HG02759 (cell line): ENCODE measurements at regions not wholly inside any gene's neighbourhood (a gene's known extent, or its start where the extent isn't known, plus 50 kb on each side); places are given as distances from the start of the nearest gene placed in this dataset.
"Not testable (repeated sequence)": the region's sequence is repeated elsewhere in the genome, so short reads cannot be mapped to it uniquely, and the experiment has no call there.

Experiments used
- ATAC-seq: cut with Tn5 transposase; IDR thresholded peaks from one replicate; pipeline ENCODE4 v1.9.1; 2021; ENCODE audit warnings: mild to moderate bottlenecking, moderate library complexity; ENCODE audit not compliant: unreplicated experiment

GRCh38 chr10:3931224-3931623 is 146.2 kb upstream of the KLF6 start:
- no peak for ATAC-seq

DNA sequence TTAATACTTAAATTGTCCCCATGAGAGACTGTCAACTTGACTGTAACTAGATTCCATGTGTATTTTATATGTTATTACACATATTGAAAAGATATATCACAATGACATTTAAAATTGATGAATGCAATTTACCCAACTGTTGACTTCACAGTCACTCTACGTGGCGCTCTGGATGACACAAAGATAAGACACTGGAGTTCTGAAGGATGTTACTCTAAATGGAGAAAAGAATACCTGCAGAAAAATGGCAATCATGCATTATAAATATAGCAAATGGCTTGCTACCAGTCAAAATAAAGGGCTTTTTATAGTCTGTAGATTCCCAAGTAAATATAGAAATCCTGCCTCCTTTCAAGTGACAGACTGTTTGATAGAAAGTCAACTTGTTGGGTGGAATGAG is 143.6 kb upstream of the KLF6 start:
- ATAC-seq = no peak

DNA sequence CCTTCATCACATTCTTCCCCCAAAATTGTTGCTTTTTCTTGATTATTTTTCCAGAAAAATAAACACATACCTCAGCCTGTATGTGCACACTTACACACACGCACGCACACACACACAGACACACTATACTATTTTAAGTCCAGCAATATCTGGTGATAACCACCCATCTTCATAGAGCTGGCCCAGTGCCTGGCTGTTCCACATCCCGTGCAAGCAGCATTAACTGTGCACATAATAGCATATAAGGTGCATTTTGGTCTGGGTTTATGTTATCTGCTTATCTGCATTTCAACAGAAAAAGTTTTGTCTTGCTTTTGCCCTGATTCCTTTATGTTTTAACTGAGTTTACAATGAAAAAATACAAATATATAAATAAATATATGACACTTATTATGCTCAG is 143.1 kb upstream of the KLF6 start:
- no peak for ATAC-seq

DNA sequence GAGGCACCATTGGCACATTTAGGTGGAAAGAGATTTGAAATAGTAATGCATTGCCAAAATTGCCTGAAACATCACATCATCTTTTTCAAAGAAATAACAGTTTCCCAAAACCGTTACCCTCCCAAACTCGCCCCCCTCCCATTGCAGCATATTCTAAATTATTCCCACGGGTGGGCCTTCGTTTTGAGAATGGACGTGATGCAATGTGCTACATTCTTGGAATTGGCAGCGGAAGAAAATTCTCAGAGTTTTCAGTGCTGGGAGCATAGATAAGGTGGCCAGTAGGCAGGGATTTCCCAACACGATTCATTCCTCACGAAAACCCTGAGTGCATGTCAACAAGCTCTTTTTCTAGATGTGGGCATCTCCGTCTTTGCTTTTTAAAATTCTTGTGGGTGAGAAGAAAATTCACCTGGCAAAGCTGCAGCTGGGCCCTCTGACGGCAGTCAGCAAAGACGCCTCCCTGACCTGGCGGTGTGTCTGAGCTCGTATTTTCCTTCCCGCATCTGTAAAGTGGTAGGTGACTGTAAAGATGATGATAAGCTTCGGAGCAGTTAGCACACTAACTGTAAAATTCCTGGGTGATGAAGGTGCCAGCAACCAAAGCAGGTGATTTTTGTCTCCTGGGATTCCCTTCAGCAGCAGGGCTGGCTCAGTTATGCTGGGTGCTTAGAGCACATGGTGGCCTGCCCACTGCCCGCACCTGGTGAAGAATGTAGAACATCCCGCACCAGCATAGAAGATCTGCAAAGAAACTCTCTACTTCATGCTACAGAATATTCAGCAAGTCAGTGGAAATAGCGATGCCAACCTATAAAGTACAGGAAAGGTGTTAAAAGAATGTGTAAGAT is 141.9 kb upstream of the KLF6 start:
- no peak for ATAC-seq

- no peak for ATAC-seq
Measured at GRCh38 chr10:3926258-3926657, 141.2 kb upstream of the KLF6 start.

- ATAC-seq = no peak
Measured at GRCh38 chr10:3925184-3925583, 140.2 kb upstream of the KLF6 start.

GRCh38 chr10:3924344-3924743 is 139.3 kb upstream of the KLF6 start:
- no peak for ATAC-seq

DNA sequence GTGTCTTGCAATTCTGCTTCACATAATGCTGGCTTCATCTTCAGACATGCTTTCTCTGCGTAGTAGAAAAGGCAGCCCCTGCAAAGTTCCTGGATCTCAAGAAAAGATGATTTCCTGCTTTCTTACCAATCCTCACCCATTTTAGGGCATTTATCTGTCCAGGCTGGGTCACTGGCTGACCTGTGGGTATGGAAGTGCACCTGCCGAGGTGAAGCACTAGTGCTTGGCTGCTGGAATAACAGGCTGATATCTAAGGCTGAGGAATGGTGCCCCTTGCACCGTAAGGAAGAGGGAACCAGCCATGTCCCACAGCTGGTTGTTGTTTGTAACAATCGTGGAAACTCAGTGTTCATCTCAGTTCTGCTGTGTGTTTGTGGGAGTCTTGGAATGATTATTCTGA is 138.0 kb upstream of the KLF6 start:
- no peak for ATAC-seq

DNA sequence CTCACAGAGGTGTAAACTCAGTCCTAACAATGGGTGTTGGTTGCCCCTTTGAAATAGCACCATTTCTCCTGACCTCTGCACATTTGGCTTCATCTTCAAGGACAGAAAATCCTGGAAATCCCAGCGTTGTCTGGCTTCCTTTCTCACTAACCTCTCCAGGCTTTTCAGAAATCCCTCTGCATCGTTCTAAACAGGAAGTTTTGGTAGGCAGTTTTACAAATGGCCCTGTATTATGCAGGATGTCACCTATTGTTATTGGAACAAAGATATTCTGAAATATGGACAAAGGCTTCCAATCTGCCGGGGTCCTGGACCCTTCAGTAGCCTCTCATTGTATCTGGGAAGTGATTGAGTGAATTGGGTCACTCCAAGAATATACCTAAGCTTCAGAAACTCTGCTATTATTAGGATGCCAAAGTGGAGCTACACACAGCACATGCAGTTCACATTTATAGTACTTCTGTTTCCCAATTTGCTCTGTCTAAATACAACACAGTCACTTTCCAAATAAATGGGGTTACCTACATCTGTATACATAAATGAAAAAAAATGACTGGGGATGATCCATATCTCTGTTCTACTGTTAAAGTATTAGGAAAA is 134.8 kb upstream of the KLF6 start:
- no peak for ATAC-seq

GRCh38 chr10:3917392-3917791 is 132.4 kb upstream of the KLF6 start:
- ATAC-seq = not testable (repeated sequence)

- no peak for ATAC-seq
Measured at GRCh38 chr10:3914733-3915132, 129.7 kb upstream of the KLF6 start.

DNA sequence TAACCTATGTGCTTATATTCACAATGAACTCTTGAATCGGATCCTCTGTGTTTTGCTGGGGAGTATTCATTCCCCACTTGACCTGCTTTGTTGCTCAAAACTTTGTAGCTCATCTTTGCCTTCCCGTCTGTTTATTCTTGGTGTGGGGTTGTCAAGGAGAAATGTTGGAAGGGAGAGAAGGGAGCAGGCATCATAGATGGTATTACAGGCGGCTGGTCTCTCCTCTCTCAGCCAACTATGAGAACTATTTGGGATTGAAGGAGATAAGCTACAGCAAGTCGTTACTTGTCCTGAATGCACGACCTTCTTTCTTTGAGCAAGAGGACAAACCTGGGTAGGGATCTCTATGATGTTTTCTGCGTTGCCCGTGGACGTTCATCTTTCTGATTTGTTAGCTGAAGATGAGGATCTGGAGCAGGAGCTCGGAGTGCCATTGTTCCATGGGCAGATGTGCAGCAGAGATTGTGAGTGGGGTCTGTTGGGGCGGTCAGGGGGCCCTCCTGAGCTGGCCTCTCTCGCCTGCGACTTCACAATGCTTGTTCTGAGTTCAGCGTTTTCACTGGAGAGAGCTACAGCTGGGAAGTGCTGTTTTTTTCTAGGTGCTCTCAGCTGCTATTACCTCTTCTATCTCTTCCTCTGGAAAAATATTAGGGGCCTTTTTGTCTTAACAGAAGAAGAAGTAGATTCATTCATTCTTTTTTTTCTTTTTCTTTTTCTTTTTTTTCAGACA is 126.9 kb upstream of the KLF6 start:
- no peak for ATAC-seq

DNA sequence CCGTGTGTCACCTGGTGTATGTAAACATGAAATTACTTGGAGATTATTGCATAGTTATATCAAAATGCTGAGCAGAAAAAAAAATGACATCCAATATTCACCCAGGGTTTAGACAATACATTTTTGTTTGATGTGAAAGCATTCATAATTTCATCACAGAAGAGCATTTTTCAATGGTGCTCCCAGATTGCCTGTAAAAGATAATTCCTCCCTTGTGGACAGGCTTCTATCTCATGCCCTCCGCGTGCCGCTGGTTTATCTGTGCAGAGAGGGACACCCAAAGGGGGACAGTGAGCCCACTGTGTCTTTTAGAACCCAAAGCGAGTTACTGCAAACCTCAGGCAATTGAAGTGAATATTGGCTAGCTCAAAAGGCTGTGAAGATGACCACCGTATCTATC is 126.2 kb upstream of the KLF6 start:
- ATAC-seq = no peak

- no peak for ATAC-seq
Measured at GRCh38 chr10:3909339-3909738, 124.3 kb upstream of the KLF6 start.

DNA sequence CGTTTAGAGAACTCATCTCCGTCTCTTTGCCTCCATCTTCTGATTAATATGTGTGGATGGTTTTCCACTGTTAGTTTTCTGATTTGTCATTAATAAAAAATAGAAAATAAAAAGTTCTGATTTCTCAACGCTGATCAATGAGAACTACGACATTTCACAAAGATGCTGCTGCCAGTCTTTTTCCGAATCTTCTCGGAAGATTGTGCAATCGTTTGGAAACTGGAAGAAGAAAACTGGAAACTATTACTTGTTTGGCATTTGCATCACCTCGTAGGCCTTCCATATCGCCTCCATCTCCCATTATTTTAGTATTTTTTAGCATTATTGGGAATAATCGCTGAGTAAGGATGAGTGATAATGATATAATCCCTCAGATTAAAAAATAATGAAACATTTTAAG is 123.2 kb upstream of the KLF6 start:
- no peak for ATAC-seq

- ATAC-seq = no peak
Measured at GRCh38 chr10:3907514-3907913, 122.5 kb upstream of the KLF6 start.

DNA sequence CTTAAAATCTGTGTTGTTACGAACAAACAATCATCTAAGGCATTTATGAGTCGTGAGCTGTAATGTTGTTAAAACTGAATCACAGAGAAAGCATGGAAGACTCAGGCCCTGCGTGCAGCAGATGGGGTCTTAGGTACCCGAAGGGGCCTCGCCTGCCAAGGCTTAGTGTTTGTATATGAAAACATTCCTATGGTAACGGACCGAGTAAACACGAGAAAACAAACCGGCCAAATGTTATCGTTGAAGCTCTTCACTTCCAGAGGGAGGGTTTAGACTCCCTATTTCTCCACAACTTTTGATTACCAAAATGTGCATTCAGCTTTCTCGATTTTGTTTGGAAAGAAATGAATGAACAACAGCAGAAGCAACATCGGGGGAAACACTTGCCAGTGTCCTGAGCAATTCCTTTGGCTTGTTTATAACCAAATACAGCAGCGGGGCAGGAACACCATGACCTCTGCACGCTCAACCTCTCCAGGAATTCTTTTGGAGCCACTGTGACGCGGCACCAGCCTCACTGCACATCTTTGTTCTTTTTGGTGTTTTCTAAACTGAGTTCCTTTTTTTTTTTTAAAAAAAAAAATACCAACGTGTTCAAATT is 121.6 kb upstream of the KLF6 start:
- no peak for ATAC-seq

DNA sequence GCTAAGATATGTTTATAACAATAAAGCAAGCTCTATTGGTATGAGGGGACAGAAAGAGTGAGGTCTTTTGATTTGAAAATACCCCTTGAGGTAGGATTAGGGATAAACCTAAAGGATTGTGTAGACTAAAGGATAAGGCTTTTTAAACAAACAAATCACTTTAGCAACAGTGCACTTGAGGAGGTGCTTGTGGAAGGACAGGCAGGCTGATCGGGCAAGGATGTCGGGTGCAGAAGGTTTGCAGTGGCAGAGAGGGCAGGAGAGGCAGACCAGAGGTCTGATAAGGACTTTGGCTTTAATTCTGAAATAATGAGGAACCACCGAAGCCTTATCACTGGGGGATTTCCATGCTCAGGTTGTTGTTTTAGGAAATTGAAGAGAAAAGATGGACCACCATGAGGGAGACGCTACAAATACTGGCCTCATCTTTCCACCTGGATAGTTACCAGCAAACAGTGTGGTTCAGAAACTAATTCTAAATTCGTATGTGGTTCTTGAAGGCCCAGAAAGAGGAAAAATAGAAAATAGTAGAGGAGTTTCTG is 119.5 kb upstream of the KLF6 start:
- no peak for ATAC-seq

DNA sequence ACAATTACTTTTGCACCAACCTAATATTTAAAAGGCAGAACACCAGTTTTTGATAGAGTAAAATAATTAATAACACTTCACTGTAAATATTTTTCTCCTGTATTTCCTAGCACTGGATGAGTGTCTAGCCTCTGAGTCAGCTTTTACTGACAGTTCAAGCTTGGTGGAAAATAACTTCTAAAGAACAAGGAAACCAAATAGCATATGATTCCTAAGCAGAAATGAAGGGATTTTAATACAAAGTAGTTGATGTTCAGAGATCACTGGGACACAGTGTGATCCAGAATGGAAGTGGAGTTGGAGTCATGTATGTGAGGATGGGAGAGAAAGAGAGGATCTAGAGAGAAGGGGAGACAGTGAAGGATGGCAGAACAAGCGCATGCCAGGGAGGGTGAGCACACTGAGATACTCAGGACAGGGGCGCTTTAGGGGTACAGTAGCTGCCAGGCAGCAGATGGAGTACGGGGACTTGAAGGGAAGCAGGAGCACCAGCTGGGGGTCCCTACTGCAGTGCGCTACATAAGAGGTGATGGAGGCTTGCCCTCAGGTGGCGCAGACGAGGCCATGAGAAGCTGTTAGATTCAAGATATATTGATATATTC is 117.9 kb upstream of the KLF6 start:
- ATAC-seq = peak; percentile 35

GRCh38 chr10:3902054-3902808 is 117.2 kb upstream of the KLF6 start:
- ATAC-seq = peak; percentile 97
